Activated CD4-positive, alpha-beta T cell treated with anti-CD3 and anti-CD28 coated beads, Interleukin-2, amount 50 U/mL, for 16 hours (primary cell): ENCODE measurements at regions not wholly inside any gene's neighbourhood (a gene's known extent, or its start where the extent isn't known, plus 50 kb on each side); places are given as distances from the start of the nearest gene placed in this dataset.

Source experiments
- DNase-seq: peaks from one replicate; pipeline ENCODE4 v3.0.0-alpha.2; 2020

DNA sequence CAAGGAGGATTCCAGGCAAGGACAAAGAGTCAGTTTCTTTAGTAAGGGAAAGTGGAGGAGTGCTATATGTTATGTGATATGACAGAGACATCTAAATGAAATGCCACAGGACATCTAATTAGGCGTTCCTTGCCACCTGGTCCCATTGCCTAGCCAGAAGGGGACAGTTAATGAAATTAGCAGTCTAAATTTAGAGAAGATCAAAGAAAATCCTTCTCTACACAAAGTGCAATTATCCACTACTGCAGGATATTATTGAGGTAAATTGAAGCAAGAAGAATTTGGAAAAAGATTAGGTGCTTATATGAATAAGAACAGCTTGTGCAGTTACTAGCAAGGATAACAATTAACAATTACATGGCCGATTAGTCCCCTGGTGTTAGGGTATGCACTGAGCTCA, 495.3 kb upstream of the NMUR2 start:
- no peak for DNase-seq

DNA sequence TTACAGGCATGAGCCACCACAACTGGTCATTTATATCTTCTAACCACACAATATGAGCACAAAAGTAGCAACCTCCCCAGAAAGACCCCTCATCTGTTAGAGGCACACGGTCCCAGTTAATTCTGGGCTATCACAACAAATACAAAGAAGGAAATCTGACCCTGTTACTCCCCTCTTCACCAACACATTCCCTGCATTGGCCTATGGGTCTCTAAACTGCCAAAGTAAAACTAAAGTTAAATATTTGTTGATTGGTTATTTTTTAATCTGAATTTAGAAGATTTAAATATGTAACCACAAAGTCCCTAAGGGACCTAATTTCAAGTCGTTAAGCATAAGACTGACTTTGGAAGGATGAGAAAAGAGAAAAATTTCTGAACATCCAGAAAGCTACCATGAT, 496.7 kb upstream of the NMUR2 start:
- DNase-seq = no peak

- DNase-seq = no peak
Observed at GRCh38 chr5:152905286-152905685, 500.2 kb upstream of the NMUR2 start.

DNA sequence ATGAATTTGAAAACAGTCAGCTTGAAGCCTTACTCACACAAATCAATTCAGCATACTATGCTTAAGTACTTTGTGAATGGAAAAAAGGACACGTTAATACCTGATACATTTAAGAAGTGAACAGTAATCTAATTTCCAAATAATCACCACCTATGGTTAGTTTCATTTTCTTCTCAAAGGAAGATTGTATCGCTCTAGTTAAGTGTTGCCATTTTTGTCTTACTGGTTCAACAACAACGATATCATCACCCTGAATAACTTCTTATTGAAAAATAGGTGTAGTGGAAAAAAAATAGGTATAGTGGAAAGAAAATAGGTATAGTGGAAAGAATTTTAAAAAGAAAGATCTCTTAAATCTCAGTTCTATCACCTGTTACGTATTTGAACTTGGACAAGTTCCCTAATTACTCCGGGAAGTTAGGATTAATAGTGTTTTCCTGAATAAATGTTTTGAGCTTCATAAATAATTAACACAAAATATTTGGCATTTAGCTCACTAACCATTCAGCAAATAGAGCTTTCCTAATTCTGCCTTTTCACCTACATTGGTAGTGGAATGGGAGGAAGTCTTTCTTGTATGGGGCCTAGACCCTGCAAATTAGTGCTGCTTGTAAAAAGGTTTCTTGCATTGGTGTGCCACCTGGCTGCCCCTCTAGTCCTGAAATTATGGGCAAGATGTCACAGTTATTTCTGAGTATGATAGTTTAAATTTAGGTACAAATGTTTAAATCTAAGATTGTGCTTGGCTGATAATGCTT, 502.6 kb upstream of the NMUR2 start:
- DNase-seq = no peak

DNA sequence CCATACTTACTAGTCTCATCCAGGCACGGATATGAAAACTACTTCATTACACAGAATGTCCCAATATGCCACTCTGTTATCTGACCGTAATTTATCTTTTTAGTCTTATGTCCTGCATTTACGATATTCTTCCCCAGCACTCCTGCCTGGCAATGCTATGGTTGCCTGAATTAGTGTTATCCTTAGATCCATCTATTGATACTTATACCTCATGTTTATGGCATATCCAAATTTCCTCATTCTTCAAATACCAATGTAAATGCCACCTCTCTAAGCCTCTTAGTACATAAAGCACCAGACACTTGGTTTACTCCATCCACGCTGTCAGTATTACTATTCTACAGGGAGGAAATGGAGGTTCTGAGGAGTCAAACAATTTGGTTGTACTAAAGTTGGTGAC, 507.8 kb upstream of the NMUR2 start:
- no peak for DNase-seq

GRCh38 chr5:152932621-152933020, 527.5 kb upstream of the NMUR2 start:
- no peak for DNase-seq

GRCh38 chr5:152933056-152933455, 528.0 kb upstream of the NMUR2 start:
- DNase-seq = no peak

DNA sequence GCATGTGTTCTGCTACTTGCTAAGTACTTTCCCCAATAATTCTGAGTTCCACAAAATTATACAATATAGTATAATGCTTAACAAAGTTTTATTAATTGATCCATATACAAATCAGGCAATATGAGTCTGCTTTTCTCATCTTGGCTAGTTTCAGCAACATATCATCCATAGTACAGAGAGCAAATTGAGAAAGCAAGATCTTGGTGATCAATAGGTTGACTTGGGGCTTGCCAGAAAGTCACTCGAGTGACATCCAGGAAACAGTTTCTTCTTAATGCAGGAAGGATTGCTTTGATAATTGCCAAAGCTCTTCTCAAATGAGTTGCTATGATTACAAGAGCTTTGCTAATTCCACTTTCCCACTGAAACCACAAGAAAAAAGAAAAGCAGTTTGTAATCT, 533.6 kb upstream of the NMUR2 start:
- no peak for DNase-seq

GRCh38 chr5:152942633-152943336, 537.7 kb upstream of the NMUR2 start:
- no peak for DNase-seq

DNA sequence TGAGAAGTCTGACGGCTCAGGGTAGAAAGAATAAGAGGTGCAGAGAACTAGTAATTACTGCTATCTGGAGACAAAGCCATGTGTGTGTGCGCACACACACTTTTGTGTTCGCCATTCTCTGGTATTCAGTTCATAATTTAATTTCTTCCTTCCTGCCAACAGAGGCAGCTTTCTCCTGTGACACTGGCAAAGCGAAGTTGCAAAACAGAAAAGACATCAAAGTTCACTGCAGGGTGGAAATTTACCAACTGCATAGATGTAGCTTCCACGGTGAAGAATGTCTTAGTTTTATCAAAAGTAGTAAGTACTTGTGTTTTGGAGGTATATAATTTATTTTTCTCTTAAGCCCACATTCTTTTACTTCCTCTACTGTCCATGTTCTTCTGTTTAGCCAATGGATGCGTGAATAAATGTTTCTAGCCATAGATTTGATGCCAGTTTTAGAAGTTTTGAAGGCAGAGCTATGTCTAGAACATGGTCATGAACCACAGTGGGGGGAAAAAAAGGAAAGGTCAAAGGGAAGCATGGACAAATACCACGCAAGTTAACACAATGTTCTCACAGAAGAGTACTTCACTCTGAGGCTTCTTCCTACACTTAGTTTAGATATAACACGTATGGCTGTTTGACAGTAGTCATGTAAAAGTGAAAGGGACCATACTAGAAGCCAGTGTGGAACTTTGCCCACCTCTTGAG, 536.5 kb upstream of the GRIA1 start:
- no peak for DNase-seq

DNA sequence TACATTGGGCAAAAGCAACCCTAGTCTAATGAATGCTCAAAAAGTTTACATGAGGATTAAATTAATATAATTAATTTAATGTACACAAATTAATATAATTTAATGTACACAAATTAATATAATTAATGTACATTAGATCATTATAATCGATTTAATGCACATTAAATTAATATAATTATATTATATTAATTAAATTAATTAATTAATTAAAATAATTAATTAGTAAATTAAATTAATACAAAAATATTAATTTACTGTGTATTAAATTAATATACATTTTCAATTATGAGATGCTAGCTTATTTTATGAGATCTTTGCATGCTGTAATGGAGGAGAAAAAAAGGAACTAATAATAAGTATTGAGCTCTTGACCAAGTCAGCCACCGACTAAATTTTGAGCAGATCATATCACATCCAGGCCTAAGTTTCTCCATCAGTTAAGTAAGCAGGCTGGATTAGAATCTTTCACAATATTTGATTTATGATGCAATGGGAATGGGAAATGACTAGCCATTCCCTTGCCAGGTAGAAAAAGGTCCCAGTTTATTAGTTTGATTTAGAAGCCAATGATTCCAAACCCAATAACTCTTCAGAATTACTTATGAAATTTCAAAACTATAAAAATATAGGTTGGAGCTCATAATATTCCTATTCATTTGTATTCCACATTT, 533.4 kb upstream of the GRIA1 start:
- no peak for DNase-seq

- DNase-seq = no peak
Observed at GRCh38 chr5:152978141-152978835, 512.2 kb upstream of the GRIA1 start.

DNA sequence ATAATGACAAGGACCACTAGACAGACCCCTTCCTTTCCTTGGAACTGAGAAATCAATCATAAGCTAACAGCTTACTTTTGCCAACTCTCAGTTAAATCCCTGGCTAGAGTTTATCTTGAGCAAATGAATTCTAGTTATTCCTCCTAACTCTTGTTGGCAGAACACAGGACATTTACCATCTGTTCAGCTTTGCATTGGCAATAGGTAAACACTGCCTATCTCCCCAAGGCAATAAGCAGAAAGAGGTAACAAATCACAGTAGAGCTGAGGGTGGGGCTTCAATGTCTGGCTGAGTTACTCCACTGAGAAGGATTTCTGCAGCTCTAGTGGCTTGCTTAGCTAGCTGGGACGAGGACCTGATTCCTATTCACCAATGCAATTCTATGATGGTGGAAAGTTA, 503.3 kb upstream of the GRIA1 start:
- no peak for DNase-seq

DNA sequence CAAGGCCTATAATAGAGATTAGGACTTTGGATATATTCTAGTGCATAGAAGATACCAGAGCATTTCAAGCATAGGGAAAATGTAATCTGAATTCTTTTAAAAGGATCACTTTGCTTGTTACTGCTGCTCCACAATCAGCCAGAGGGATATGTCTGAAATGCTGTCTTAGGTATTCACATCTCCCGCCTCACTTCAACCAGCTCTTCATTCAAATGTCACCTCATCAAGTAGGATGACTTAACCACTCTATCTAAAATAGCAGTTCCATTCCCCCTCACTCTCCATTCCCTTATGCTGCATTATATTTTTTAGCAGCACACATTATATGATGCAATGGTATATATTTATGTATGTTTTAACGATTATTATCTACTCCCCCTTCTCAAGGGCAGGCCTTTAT, 500.3 kb upstream of the GRIA1 start:
- DNase-seq = no peak

GRCh38 chr5:152990649-152991048, 499.8 kb upstream of the GRIA1 start:
- DNase-seq = no peak

DNA sequence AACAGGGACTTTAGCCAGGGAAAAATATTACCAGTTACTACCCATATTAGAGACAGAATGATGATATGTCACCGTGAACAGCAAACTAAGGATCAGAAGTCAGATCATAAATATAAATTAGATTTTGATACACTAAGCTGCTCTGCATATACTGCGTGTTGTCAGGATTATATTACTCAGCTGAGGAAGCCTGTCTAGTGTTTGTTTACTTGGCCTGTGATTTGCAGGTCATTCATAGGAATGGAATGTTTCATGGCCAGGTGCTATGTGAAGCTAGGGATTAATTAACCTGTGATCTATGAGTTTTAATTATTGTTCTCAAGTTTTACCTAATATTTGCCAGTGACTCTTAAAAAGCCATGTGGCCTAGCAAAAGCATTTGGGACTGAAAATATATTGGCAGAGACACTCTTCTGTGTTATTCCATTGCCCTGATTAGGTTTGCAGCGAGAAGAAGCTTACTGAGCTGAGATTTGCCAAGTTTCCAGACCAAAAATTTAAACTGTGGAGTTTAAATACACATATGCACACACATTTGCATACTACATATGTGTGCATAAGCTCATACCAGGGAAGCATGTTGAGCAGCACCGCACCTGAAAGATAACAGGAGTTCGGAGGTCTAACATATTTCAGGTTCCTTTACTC, 496.3 kb upstream of the GRIA1 start:
- DNase-seq = no peak

DNA sequence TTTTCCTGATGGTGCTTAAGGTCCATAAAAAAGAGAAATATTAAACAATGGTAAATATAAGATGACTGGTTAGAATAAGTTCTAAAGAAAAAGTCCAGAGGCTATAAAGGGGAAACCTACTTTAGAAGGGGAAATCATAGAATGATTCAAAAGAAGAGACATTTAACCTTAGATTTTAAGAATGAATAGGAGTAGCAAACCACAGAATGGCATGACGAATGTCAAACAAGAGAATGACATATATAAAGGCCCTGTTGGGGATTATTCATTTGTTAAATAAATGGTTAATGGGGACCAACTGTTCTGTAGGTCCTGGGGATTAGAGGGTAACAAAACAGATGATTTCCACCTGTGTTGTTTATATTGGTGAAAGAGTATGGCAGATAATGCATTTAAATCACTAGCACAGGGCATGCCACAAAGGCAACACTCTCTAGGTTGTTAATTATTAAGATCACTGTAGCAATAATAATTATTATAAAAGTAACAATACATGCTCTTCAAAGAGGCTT, 495.2 kb upstream of the GRIA1 start:
- no peak for DNase-seq

- DNase-seq = no peak
Observed at GRCh38 chr5:153005711-153006110, 484.8 kb upstream of the GRIA1 start.

DNA sequence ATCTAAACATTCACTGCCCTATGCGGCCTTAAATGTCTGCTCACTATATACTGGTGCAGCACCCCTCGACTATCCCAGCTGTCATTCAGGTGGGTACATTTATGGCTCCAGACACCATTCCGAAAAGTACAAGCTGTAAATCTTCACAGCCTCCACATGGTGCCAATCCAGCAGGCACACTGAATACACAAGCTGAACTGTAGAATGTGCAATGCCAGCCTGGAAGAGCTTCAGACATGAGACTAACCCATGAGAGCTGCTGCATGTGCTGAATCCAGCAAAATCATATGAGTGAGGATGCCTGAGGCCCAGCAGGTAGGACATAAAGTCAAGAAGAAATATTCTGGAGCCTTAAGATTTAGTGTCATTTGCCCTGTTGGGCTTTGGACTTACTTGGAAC, 483.8 kb upstream of the GRIA1 start:
- no peak for DNase-seq

GRCh38 chr5:153014194-153014593, 476.3 kb upstream of the GRIA1 start:
- no peak for DNase-seq

- no peak for DNase-seq
Observed at GRCh38 chr5:153018121-153018520, 472.3 kb upstream of the GRIA1 start.
